Inflammatory macrophage treated with lipopolysaccharide for 4 hours (primary cell): ENCODE measurements at regions not wholly inside any gene's neighbourhood (a gene's known extent, or its start where the extent isn't known, plus 50 kb on each side); places are given as distances from the start of the nearest gene placed in this dataset.
A peak's percentile ranks its signal among the peaks of the same experiment; 100 is the strongest.

ENCODE experiments used
- DNase-seq: peaks from one replicate; pipeline ENCODE4 v3.0.0-alpha.2; 2020

DNA sequence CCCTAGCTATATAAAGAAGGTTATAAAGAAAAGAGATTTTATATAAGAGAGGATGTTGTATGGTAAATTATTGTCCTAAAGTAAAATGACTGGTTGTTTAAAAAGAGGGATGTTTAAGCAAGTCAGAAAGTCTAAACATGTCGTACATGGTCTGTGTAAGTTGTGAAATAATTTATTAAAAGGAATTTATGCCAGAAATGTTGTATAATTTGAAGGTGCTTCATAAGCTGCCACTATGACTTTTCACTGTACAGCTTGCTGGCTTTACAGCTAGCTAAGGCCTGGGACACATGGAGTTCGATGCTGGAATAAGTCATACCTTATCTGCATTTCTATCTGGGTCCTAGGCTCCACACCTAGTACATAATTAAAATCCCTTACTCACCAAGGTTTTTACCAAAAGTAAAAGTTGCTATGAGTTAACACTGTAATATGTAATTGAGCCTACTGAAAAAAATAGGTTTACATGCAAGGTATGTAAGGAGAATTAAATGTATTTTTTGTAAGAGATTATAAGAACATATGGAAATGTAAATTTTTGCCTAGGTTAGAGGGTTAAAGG is 59.0 kb upstream of the EDEM3 start:
- no peak for DNase-seq

- no peak for DNase-seq
Observed at GRCh38 chr1:184811439-184812111, 56.9 kb upstream of the EDEM3 start.

GRCh38 chr1:184810735-184811343 is 56.2 kb upstream of the EDEM3 start:
- no peak for DNase-seq

DNA sequence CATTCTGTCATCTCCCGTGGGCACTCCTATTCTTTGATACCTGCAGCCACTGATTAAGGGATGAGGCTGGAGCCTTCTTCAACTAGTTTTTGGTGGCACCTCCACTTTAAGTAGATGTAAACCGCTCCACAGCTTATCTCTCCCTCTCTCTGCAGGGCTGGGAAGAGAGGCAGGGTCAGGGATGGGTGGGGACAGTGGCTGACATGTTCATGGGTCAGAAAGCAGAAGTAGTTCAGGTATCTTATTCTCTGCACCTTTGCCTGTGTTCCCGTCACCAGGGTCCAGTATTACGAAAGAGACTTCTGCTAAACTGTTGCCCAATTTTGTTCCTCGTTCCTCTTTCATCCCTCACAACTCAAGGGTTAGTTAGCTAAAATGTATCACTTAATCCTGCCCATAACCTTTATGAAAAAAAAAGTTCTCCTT is 51.7 kb upstream of the EDEM3 start:
- peak; percentile 73 for DNase-seq

DNA sequence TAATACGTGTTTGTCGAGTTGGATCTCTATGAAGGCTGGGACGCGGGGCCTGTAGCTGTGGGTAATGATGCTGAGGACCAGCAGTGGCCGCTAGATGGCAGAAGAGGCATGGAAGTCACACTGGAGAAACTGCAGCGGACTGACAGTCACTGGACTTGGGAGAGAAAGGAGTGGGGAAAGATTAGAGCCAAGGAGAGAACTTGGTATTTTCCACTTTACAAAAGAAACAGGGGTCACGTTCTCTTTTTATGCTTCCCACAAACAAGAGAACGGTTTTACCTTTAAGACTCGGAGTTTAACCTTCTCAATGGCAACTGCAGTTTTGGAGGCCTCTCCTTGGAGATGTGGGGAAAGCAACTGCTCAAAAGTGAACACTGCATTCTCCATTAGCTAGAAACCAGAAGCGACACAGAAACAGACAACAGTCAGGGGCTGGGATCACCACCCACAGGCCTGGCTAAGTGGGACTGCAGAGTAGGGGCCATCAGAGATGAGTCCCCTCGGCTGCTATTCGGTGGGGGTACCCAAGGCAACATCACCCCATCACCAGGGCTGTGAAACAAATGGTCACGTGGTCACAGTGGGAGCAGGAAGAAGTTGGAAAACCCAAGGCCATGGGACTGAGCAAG is 51.1 kb upstream of the EDEM3 start:
- DNase-seq, result peak; percentile 74
